MM.1S (cell line): ENCODE measurements at regions not wholly inside any gene's neighbourhood (a gene's known extent, or its start where the extent isn't known, plus 50 kb on each side); places are given as distances from the start of the nearest gene placed in this dataset.

Source experiments
- DNase-seq: peaks from one replicate; pipeline ENCODE4 v3.0.0-alpha.2; 2015
- H2AFZ ChIP-seq: fragments of 300-600 bp; sonication (generic); 2 replicates; pipeline ENCODE4 v1.6.0; 2016; ENCODE audit warnings: antibody characterized with exemption, low read length
- H3F3A ChIP-seq: fragments of 300-600 bp; sonication (generic); 2 replicates; pipeline ENCODE4 v1.6.1; 2016; ENCODE audit warnings: mild to moderate bottlenecking, antibody characterized with exemption, low read length, moderate library complexity, mixed read lengths; ENCODE audit not compliant: insufficient read depth
- H3K27ac ChIP-seq: fragments of 300-600 bp; sonication (generic); 2 replicates; pipeline ENCODE4 v1.5.1; 2016; ENCODE audit warnings: mild to moderate bottlenecking, low read length
- H3K27me3 ChIP-seq: fragments of 300-600 bp; sonication (generic); replicated peaks from 2 replicates; pipeline ENCODE4 v1.6.0; 2016; ENCODE audit warnings: low read length; ENCODE audit not compliant: insufficient read depth
- H3K36me3 ChIP-seq: fragments of 300-600 bp; sonication (generic); replicated peaks from 2 replicates; pipeline ENCODE4 v1.6.1; 2016; ENCODE audit warnings: mild to moderate bottlenecking, low read length, mixed read lengths; ENCODE audit not compliant: insufficient read depth
- H3K4me1 ChIP-seq: fragments of 300-600 bp; sonication (generic); 2 replicates; pipeline ENCODE4 v1.6.1; 2016; ENCODE audit warnings: low read length, mixed read lengths
- H3K4me2 ChIP-seq: fragments of 300-600 bp; sonication (generic); 2 replicates; pipeline ENCODE4 v1.6.0; 2016; ENCODE audit warnings: low read depth, low read length
- H3K4me3 ChIP-seq: fragments of 300-600 bp; sonication (generic); 2 replicates; pipeline ENCODE4 v1.5.1; 2016; ENCODE audit warnings: low read length, mixed read lengths
- H3K79me2 ChIP-seq: fragments of 300-600 bp; sonication (generic); 2 replicates; pipeline ENCODE4 v1.6.1; 2016; ENCODE audit warnings: mixed run types, low read length, mixed read lengths
- H3K9ac ChIP-seq: fragments of 300-600 bp; sonication (generic); 2 replicates; pipeline ENCODE4 v1.6.1; 2016; ENCODE audit warnings: low read length, mixed read lengths
- H3K9me2 ChIP-seq: fragments of 300-600 bp; sonication (generic); replicated peaks from 2 replicates; pipeline ENCODE4 v1.6.1; 2016; ENCODE audit warnings: mild to moderate bottlenecking, low read length, mixed read lengths; ENCODE audit not compliant: insufficient read depth
- H3K9me3 ChIP-seq: fragments of 300-600 bp; sonication (generic); replicated peaks from 2 replicates; pipeline ENCODE4 v1.6.1; 2016; ENCODE audit warnings: mild to moderate bottlenecking, low read length, mixed read lengths; ENCODE audit not compliant: insufficient read depth
- H4K20me1 ChIP-seq: fragments of 300-600 bp; sonication (generic); 2 replicates; pipeline ENCODE4 v1.6.1; 2016; ENCODE audit warnings: mild to moderate bottlenecking, low read length, moderate library complexity, mixed read lengths; ENCODE audit not compliant: insufficient read depth
- EZH2 ChIP-seq: fragments of 300-600 bp; sonication (generic); optimal IDR thresholded peaks from 2 replicates; pipeline ENCODE3; 2017; ENCODE audit warnings: low read depth, mild to moderate bottlenecking, antibody characterized with exemption, low read length, mixed read lengths
- EZH2phosphoT487 ChIP-seq: fragments of 300-600 bp; sonication (generic); IDR thresholded peaks from 2 replicates; pipeline ENCODE4 v1.6.1; 2018; ENCODE audit warnings: antibody characterized with exemption, low read length
- TF ChIP-seq, protein P1 (sequence below): fragments of 300-600 bp; sonication (generic); IDR thresholded peaks from 2 replicates; pipeline ENCODE4 v1.5.1; 2016; ENCODE audit warnings: antibody characterized with exemption, low read length, mixed read lengths

DNA sequence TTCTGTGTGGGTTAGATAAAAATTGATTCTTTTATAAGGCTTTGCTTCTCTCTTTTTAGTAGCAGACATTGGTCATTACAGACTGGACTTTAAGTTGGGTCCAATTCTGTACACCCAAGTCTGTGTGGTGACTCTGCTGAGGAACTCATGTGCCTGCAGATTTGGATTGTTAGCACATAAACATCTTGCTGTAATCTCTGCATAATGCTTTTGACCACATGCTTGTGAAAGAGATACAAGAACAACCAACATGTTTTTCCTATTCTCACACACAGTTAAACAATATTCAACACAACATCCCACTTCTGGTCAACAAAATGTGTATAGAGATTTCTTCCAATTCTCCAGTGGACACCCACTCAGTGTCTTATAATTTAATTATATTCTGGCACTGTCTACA lies 270.1 kb downstream of the RDH14 start:
- Histone ChIP-seq H3K4me1 (no peaks in the 10 kb centered on the region), H3F3A (no peaks in the 10 kb centered on the region), H3K9ac (no peak overlapping the region), H4K20me1 (no peaks in the 10 kb centered on the region), H3K36me3 (no peaks in the 10 kb centered on the region), H3K9me3 (no peaks in the 10 kb centered on the region), H3K4me2 (no peak overlapping the region), H3K79me2 (no peaks in the 10 kb centered on the region), H3K27ac (no peak overlapping the region), H3K9me2 (no peaks in the 10 kb centered on the region), H3K4me3 (no peak overlapping the region), H3K27me3 (no peaks in the 10 kb centered on the region), H2AFZ (no peak overlapping the region)
- no peak for DNase-seq
- TF ChIP-seq EZH2 (no peak), EZH2phosphoT487 (no peak)
- TF ChIP-seq, protein P1, sequence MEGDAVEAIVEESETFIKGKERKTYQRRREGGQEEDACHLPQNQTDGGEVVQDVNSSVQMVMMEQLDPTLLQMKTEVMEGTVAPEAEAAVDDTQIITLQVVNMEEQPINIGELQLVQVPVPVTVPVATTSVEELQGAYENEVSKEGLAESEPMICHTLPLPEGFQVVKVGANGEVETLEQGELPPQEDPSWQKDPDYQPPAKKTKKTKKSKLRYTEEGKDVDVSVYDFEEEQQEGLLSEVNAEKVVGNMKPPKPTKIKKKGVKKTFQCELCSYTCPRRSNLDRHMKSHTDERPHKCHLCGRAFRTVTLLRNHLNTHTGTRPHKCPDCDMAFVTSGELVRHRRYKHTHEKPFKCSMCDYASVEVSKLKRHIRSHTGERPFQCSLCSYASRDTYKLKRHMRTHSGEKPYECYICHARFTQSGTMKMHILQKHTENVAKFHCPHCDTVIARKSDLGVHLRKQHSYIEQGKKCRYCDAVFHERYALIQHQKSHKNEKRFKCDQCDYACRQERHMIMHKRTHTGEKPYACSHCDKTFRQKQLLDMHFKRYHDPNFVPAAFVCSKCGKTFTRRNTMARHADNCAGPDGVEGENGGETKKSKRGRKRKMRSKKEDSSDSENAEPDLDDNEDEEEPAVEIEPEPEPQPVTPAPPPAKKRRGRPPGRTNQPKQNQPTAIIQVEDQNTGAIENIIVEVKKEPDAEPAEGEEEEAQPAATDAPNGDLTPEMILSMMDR: no peak

DNA sequence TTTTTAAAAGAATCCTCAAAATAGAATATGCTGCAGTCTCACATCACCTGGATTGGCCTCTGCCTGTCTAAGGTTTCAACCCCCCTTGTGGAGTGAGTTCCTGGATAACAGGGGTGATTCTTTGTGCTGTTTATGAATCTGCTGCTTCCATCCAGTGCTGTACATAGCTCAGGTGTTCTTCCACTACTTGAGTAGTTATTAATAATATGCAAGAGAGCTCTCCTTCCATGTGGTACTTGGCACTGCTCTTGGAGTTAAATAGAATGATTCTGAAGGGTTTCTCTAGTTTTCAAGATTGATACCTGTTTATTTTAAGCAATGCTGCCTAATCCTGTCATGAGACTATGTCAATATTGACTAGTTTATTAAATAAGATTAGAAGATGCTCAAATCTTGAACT lies 273.6 kb downstream of the RDH14 start:
- H4K20me1 ChIP-seq: no peaks in the 10 kb centered on the region

DNA sequence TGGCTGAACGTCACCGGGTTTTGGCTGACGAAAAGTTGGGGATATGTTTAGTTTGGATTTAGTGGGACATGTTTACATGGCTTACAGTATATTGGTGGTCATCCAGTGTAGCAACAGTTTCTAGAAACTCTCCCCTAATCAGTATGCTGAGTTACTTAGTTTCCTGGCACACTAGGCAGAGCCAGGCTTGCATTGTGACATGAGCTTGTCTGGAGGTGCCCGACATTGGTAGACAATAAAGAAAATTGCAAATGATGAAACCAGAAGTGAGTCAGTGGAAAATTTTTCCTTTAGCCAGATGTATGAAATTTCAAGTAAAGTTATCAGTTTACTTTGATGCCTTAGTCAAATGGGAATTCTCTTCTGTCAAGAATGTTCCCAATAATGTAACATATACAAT lies 276.1 kb downstream of the RDH14 start:
- H4K20me1 ChIP-seq: no peaks in the 10 kb centered on the region
- H3K27ac ChIP-seq: no peak overlapping the region
- H2AFZ ChIP-seq: no peak overlapping the region

More for the DNA sequence above, 273.6 kb downstream of the RDH14 start:
- Histone ChIP-seq H3K27me3 (no peaks in the 10 kb centered on the region), H3K9me3 (no peaks in the 10 kb centered on the region), H3K79me2 (no peaks in the 10 kb centered on the region), H3K27ac (no peak overlapping the region), H3K4me2 (no peak overlapping the region), H2AFZ (no peak overlapping the region), H3K4me3 (no peak overlapping the region), H3K4me1 (no peaks in the 10 kb centered on the region), H3K36me3 (no peaks in the 10 kb centered on the region), H3F3A (no peaks in the 10 kb centered on the region), H3K9me2 (no peaks in the 10 kb centered on the region), H3K9ac (no peak overlapping the region)
- TF ChIP-seq, protein P1: no peak
- TF ChIP-seq EZH2phosphoT487 (no peak), EZH2 (no peak)
- DNase-seq: no peak

More for the DNA sequence above, 276.1 kb downstream of the RDH14 start:
- DNase-seq: no peak
- H3F3A ChIP-seq: no peaks in the 10 kb centered on the region
- H3K36me3 ChIP-seq: no peaks in the 10 kb centered on the region
- TF ChIP-seq EZH2: no peak
- TF ChIP-seq, protein P1: no peak
- no peak for TF ChIP-seq EZH2phosphoT487
- no peaks in the 10 kb centered on the region for H3K4me1 ChIP-seq
- no peaks in the 10 kb centered on the region for H3K27me3 ChIP-seq
- H3K4me3 ChIP-seq: no peak overlapping the region
- H3K9me3 ChIP-seq: no peaks in the 10 kb centered on the region
- no peak overlapping the region for H3K4me2 ChIP-seq
- no peaks in the 10 kb centered on the region for H3K79me2 ChIP-seq
- no peak overlapping the region for H3K9ac ChIP-seq
- no peaks in the 10 kb centered on the region for H3K9me2 ChIP-seq
